Vagina (tissue), 2 donors: ENCODE measurements at regions not wholly inside any gene's neighbourhood (a gene's known extent, or its start where the extent isn't known, plus 50 kb on each side); places are given as distances from the start of the nearest gene placed in this dataset.

Experiments
- DNase-seq, 2 donors: peaks; one replicate each; pipeline ENCODE4 v3.0.0-alpha.2; 2017; ENCODE audit errors: extremely low spot score in 2 of 2
- H3K27ac ChIP-seq: fragments of 200-600 bp; sonication (generic); one replicate; pipeline ENCODE4 v1.5.1; 2019
- H3K27me3 ChIP-seq: fragments of 200-600 bp; sonication (generic); one replicate; pipeline ENCODE4 v1.5.1; 2019
- H3K36me3 ChIP-seq, 2 donors: fragments of 200-600 bp; sonication (generic); one replicate each; pipeline ENCODE4 v1.5.1; 2017 to 2019
- H3K4me1 ChIP-seq: fragments of 200-600 bp; sonication (generic); one replicate; pipeline ENCODE4 v1.5.1; 2019
- H3K4me3 ChIP-seq, 2 donors: fragments of 200-600 bp; sonication (generic); 1 replicate in 1 of 2; 2 replicates in 1 of 2; pipeline ENCODE4 v1.5.1; 2016 to 2019
- H3K9me3 ChIP-seq: fragments of 200-600 bp; sonication (generic); one replicate; pipeline ENCODE4 v1.5.1; 2019
- CTCF ChIP-seq, 3 experiments: fragments of 450-650 bp in 2 of 3; fragments of 200-600 bp in 1 of 3; sonication (generic) in 1 of 3; IDR thresholded peaks; one replicate each; pipeline ENCODE4 v1.5.1; 2017 to 2019; ENCODE audit warnings: antibody characterized with exemption in 3 of 3, mild to moderate bottlenecking in 2 of 3, moderate library complexity in 2 of 3
- POLR2A ChIP-seq, 2 donors: fragments of 450-650 bp; IDR thresholded peaks; one replicate each; pipeline ENCODE4 v1.6.1; 2017; ENCODE audit warnings: antibody characterized with exemption in 2 of 2, mild to moderate bottlenecking in 2 of 2, moderate library complexity in 2 of 2
- POLR2AphosphoS5 ChIP-seq, 2 donors: sonication (generic); formaldehyde crosslinking; IDR thresholded peaks; one replicate each; pipeline ENCODE4 v1.9.0; 2017; ENCODE audit warnings: antibody characterized with exemption in 2 of 2, mild to moderate bottlenecking in 2 of 2, low read depth in 1 of 2; ENCODE audit not compliant: insufficient read depth in 1 of 2
- intact Hi-C: fragments of 100-400 bp; cut with DNase I; formaldehyde crosslinking; loops from one replicate; pipeline ENCODE4 v1.15.1; 2023

GRCh38 chr7:79684384-79684783 lies 230.9 kb upstream of the MAGI2 start:
- no peak for DNase-seq
- H3K27me3 ChIP-seq = no peaks in the 10 kb centered on the region
- no peak for TF ChIP-seq POLR2A (IDR thresholded peaks at IDR 0.05)
- no peak for TF ChIP-seq POLR2AphosphoS5 (IDR thresholded peaks at IDR 0.05; ENCODE audit: insufficient read depth in 1 of 2, low read depth in 1 of 2)
- no peak for TF ChIP-seq CTCF (IDR thresholded peaks at IDR 0.05)
- intact Hi-C loops = no loop called here
- no peaks in the 10 kb centered on the region for H3K9me3 ChIP-seq
- no peak overlapping the region for H3K4me3 ChIP-seq
- no peak overlapping the region for H3K27ac ChIP-seq
- H3K36me3 ChIP-seq = no peaks in the 10 kb centered on the region
- no peaks in the 10 kb centered on the region for H3K4me1 ChIP-seq

GRCh38 chr7:79683916-79684315 lies 230.4 kb upstream of the MAGI2 start:
- Histone ChIP-seq H3K27me3 (no peaks in the 10 kb centered on the region), H3K4me3 (no peak overlapping the region), H3K27ac (no peak overlapping the region), H3K36me3 (no peaks in the 10 kb centered on the region), H3K9me3 (no peaks in the 10 kb centered on the region), H3K4me1 (no peaks in the 10 kb centered on the region)
- TF ChIP-seq POLR2A (IDR thresholded peaks at IDR 0.05) (no peak), CTCF (IDR thresholded peaks at IDR 0.05) (no peak), POLR2AphosphoS5 (IDR thresholded peaks at IDR 0.05; ENCODE audit: insufficient read depth in 1 of 2, low read depth in 1 of 2) (no peak)
- intact Hi-C loops = no loop called here
- no peak for DNase-seq

GRCh38 chr7:79683185-79683890 lies 229.9 kb upstream of the MAGI2 start:
- DNase-seq = no peak
- Histone ChIP-seq H3K36me3 (no peaks in the 10 kb centered on the region), H3K4me1 (no peaks in the 10 kb centered on the region), H3K9me3 (no peaks in the 10 kb centered on the region), H3K27me3 (no peaks in the 10 kb centered on the region), H3K27ac (no peak overlapping the region), H3K4me3 (no peak overlapping the region)
- TF ChIP-seq CTCF (IDR thresholded peaks at IDR 0.05) = no peak
- no peak for TF ChIP-seq POLR2AphosphoS5 (IDR thresholded peaks at IDR 0.05; ENCODE audit: insufficient read depth in 1 of 2, low read depth in 1 of 2)
- no peak for TF ChIP-seq POLR2A (IDR thresholded peaks at IDR 0.05)
- intact Hi-C loops = no loop called here

- H3K27ac ChIP-seq = no peak overlapping the region
- no peak for DNase-seq
- no peaks in the 10 kb centered on the region for H3K27me3 ChIP-seq
- no peak overlapping the region for H3K4me3 ChIP-seq
- H3K4me1 ChIP-seq = no peaks in the 10 kb centered on the region
- intact Hi-C loops = no loop called here
- no peaks in the 10 kb centered on the region for H3K36me3 ChIP-seq
- no peaks in the 10 kb centered on the region for H3K9me3 ChIP-seq
- TF ChIP-seq CTCF (IDR thresholded peaks at IDR 0.05) = no peak
- no peak for TF ChIP-seq POLR2A (IDR thresholded peaks at IDR 0.05)
- TF ChIP-seq POLR2AphosphoS5 (IDR thresholded peaks at IDR 0.05; ENCODE audit: insufficient read depth in 1 of 2, low read depth in 1 of 2) = no peak
Observed at GRCh38 chr7:79681454-79681853, 228.0 kb upstream of the MAGI2 start.

- no peaks in the 10 kb centered on the region for H3K27me3 ChIP-seq
- intact Hi-C loops = no loop called here
- no peak overlapping the region for H3K4me3 ChIP-seq
- H3K4me1 ChIP-seq = no peaks in the 10 kb centered on the region
- no peak for TF ChIP-seq POLR2AphosphoS5 (IDR thresholded peaks at IDR 0.05; ENCODE audit: insufficient read depth in 1 of 2, low read depth in 1 of 2)
- no peak for TF ChIP-seq CTCF (IDR thresholded peaks at IDR 0.05)
- TF ChIP-seq POLR2A (IDR thresholded peaks at IDR 0.05) = no peak
- no peak overlapping the region for H3K27ac ChIP-seq
- DNase-seq = no peak
- H3K9me3 ChIP-seq = no peaks in the 10 kb centered on the region
- no peaks in the 10 kb centered on the region for H3K36me3 ChIP-seq
Observed at GRCh38 chr7:79673969-79674368, 220.5 kb upstream of the MAGI2 start.
